Erythroblast (primary cell): ENCODE measurements at regions not wholly inside any gene's neighbourhood (a gene's known extent, or its start where the extent isn't known, plus 50 kb on each side); places are given as distances from the start of the nearest gene placed in this dataset.

Source experiments
- GATA1 ChIP-seq: IDR thresholded peaks from 2 replicates; pipeline ENCODE4 v1.6.1; 2011; ENCODE audit warnings: low read depth, mild to moderate bottlenecking, control low read depth, low read length, moderate library complexity
- POLR2A ChIP-seq: IDR thresholded peaks from 2 replicates; pipeline ENCODE4 v1.6.1; 2011; ENCODE audit warnings: mild to moderate bottlenecking, low read length

DNA sequence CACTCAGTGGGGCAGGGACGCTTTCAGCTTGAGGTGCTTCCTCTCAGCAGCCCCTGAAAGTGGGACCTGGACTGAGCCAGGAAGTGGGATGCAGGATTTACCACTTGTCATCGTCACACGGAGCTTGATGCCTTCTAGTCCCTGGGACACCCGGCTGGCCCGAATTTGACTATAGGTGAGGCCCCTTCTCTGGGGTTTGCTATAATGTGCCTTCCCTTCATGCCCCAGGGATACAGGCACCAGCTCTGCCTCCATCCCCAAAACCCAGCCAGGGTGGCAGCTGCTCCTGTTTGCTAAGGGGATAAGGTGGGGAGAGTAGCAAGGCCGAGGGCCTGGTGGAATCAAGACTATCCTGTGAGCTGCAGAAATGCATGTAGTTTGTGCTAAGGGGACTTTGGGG is 235.0 kb downstream of the GLRX3 start:
- no peak for TF ChIP-seq POLR2A
- TF ChIP-seq GATA1 = no peak
